IMR-90 (cell line): ENCODE measurements at regions not wholly inside any gene's neighbourhood (a gene's known extent, or its start where the extent isn't known, plus 50 kb on each side); places are given as distances from the start of the nearest gene placed in this dataset.
A peak's percentile ranks its signal among the peaks of the same experiment; 100 is the strongest.

Experiments used
- CEBPB ChIP-seq: IDR thresholded peaks from 2 replicates; pipeline ENCODE4 v1.6.1; 2012; ENCODE audit warnings: low read depth, low read length, improper control_type of control experiment
- CHD1 ChIP-seq: IDR thresholded peaks from 2 replicates; pipeline ENCODE4 v1.6.1; 2012; ENCODE audit warnings: low read depth, low read length, improper control_type of control experiment
- CTCF ChIP-seq: conservative IDR thresholded peaks from 2 replicates; pipeline ENCODE4 v1.5.1; 2012; ENCODE audit warnings: mild to moderate bottlenecking, low read depth, low read length, improper control_type of control experiment
- MAFK ChIP-seq: IDR thresholded peaks from 2 replicates; pipeline ENCODE4 v1.6.1; 2012; ENCODE audit warnings: low read depth, low read length, improper control_type of control experiment
- MAZ ChIP-seq: IDR thresholded peaks from 2 replicates; pipeline ENCODE4 v1.6.1; 2012; ENCODE audit warnings: low read depth, mild to moderate bottlenecking, low read length, improper control_type of control experiment, moderate library complexity, borderline replicate concordance
- NFE2L2 ChIP-seq: fragments of 150-350 bp; IDR thresholded peaks from 2 replicates; pipeline ENCODE4 v1.6.1; 2016; ENCODE audit warnings: low read depth, mild to moderate bottlenecking, low read length
- POLR2A ChIP-seq: IDR thresholded peaks from 2 replicates; pipeline ENCODE4 v1.6.1; 2012; ENCODE audit warnings: mild to moderate bottlenecking, low read depth, low read length
- RAD21 ChIP-seq: IDR thresholded peaks from 2 replicates; pipeline ENCODE4 v1.6.1; 2012; ENCODE audit warnings: low read length, improper control_type of control experiment
- RCOR1 ChIP-seq: IDR thresholded peaks from 2 replicates; pipeline ENCODE4 v1.6.1; 2012; ENCODE audit warnings: mild to moderate bottlenecking, low read length, improper control_type of control experiment; ENCODE audit not compliant: insufficient replicate concordance
- RFX5 ChIP-seq: IDR thresholded peaks from 2 replicates; pipeline ENCODE4 v1.8.0; 2012; ENCODE audit warnings: low read depth, mild to moderate bottlenecking, low read length, moderate library complexity
- SMC3 ChIP-seq: fragments of 150-350 bp; IDR thresholded peaks from 2 replicates; pipeline ENCODE4 v1.6.1; 2016; ENCODE audit warnings: low read depth, mild to moderate bottlenecking, antibody characterized with exemption, low read length, moderate library complexity
- USF2 ChIP-seq: fragments of 150-350 bp; IDR thresholded peaks from 2 replicates; pipeline ENCODE4 v1.6.1; 2017; ENCODE audit warnings: mild to moderate bottlenecking, antibody characterized with exemption, low read length, low read depth

GRCh38 chr3:159854500-159855124 is 134.0 kb upstream of the IL12A start:
- TF ChIP-seq CTCF (no peak), RAD21 (no peak), MAFK (peak; percentile 24), POLR2A (no peak), CEBPB (peak; percentile 36; the same call in 1 of the 2 replicates), USF2 (no peak), SMC3 (no peak), RCOR1 (peak; percentile 92), NFE2L2 (no peak), MAZ (no peak), RFX5 (no peak), CHD1 (no peak)
